WERI-Rb-1 (cell line): ENCODE measurements at regions not wholly inside any gene's neighbourhood (a gene's known extent, or its start where the extent isn't known, plus 50 kb on each side); places are given as distances from the start of the nearest gene placed in this dataset.
"Not testable (repeated sequence)": the region's sequence is repeated elsewhere in the genome, so short reads cannot be mapped to it uniquely, and the experiment has no call there.

Experiments
- DNase-seq: peaks from one replicate; pipeline ENCODE4 v3.0.0-alpha.2; 2020
- H3K27ac ChIP-seq: fragments of 250-450 bp; sonication (Bioruptor Pico); 2 replicates; pipeline ENCODE4 v1.5.1; 2020; ENCODE audit warnings: mild to moderate bottlenecking, moderate library complexity
- H3K27me3 ChIP-seq: fragments of 250-450 bp; sonication (Bioruptor Pico); 2 replicates; pipeline ENCODE4 v1.5.1; 2021; ENCODE audit warnings: mild to moderate bottlenecking, low read depth, moderate library complexity; ENCODE audit not compliant: insufficient read depth, severe bottlenecking
- H3K36me3 ChIP-seq: fragments of 250-450 bp; sonication (Bioruptor Pico); 2 replicates; pipeline ENCODE4 v1.5.1; 2020; ENCODE audit warnings: mild to moderate bottlenecking, moderate library complexity
- H3K4me3 ChIP-seq: 2 replicates; pipeline ENCODE4 v1.5.1; 2011; ENCODE audit warnings: low read depth, mild to moderate bottlenecking, control low read depth, low read length
- H3K9me3 ChIP-seq: fragments of 250-450 bp; sonication (Bioruptor Pico); 2 replicates; pipeline ENCODE4 v1.5.1; 2021; ENCODE audit warnings: mild to moderate bottlenecking, moderate library complexity; ENCODE audit not compliant: severe bottlenecking
- TF ChIP-seq, protein P1 (sequence below): IDR thresholded peaks from 2 replicates; pipeline ENCODE4 v1.5.1; 2011; ENCODE audit warnings: low read depth, mild to moderate bottlenecking, control low read depth, inconsistent platforms, low read length

DNA sequence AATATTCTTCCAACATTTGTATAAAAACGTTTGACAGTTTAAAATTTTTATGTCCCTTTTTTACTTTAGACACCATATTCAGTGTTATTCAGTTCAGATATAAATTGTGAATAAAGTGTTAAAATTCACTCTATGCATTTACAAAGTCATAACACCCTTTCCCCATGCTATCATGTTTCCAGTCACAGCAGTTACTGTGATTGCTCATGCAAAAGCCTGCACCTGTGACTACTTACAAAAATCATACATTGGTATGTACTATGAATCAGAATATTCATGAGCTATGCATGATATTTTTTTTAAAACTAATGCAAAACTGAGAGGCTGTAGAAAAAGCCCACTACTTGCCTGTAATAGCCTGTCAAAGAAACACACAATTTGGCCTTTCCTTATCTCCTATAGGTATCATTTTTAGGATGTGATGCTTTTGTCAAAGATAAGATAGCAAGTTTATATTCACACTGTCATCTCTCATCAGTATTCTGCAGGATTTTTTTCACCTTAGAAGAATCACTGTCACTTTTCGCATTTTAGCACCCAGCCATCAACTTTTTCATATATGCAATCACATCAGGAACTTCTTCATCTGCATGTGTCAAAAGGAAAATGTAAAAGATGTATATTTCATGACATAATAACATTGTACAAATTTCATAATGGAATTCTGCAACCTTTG lies 443.2 kb downstream of the C12orf50 start:
- DNase-seq, result no peak
- Histone ChIP-seq H3K36me3 (no peaks in the 10 kb centered on the region), H3K4me3 (no peak overlapping the region), H3K27me3 (no peaks in the 10 kb centered on the region), H3K27ac (no peak overlapping the region), H3K9me3 (peaks cover 2% of the 10 kb centered on the region)
- TF ChIP-seq, protein P1, sequence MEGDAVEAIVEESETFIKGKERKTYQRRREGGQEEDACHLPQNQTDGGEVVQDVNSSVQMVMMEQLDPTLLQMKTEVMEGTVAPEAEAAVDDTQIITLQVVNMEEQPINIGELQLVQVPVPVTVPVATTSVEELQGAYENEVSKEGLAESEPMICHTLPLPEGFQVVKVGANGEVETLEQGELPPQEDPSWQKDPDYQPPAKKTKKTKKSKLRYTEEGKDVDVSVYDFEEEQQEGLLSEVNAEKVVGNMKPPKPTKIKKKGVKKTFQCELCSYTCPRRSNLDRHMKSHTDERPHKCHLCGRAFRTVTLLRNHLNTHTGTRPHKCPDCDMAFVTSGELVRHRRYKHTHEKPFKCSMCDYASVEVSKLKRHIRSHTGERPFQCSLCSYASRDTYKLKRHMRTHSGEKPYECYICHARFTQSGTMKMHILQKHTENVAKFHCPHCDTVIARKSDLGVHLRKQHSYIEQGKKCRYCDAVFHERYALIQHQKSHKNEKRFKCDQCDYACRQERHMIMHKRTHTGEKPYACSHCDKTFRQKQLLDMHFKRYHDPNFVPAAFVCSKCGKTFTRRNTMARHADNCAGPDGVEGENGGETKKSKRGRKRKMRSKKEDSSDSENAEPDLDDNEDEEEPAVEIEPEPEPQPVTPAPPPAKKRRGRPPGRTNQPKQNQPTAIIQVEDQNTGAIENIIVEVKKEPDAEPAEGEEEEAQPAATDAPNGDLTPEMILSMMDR, result no peak

DNA sequence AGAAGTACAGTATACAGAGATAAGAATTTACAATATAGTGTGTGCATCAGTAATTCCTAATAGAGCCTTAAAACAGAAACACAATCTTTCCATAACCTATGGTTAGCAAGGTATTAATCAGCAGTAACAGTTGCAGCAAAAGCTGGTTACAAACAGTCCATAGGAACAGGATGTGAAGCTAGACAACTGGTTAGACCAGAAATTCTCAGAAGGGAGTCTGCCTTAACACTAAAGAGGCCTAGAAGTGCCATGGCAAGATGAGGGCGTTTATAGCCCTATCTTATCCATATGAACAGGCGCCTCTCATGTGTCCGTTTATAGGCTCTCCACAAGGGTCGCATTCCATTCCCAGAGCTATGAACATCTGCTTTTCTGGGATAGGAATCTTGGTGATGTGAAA lies 450.1 kb downstream of the C12orf50 start:
- DNase-seq, H3K9me3 ChIP-seq, H3K4me3 ChIP-seq, H3K27me3 ChIP-seq, H3K36me3 ChIP-seq, H3K27ac ChIP-seq: not testable (repeated sequence)

DNA sequence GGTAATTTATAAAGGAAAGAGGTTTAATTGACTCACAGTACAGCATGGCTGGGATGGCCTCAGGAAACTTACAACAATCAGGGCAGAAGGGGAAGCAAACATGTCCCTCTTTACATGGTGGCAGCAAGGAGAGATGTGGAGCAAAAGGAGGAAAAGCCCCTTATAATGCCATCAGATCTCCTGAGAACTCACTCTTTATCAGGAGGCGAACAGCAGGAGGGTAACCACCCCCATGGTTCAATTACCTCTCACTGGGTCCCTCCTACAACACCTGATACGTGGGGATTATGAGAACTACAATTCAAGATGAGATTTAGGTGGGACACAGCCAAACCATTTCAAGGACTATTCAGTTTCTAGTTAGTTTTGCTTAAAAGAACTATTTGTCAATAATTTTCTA lies 453.3 kb downstream of the C12orf50 start:
- DNase-seq, result no peak
- H3K4me3 ChIP-seq, result no peak overlapping the region
- no peaks in the 10 kb centered on the region for H3K36me3 ChIP-seq
- H3K27ac ChIP-seq, result no peak overlapping the region
- TF ChIP-seq, protein P1, result no peak
- H3K9me3 ChIP-seq, result no peaks in the 10 kb centered on the region
- no peaks in the 10 kb centered on the region for H3K27me3 ChIP-seq

DNA sequence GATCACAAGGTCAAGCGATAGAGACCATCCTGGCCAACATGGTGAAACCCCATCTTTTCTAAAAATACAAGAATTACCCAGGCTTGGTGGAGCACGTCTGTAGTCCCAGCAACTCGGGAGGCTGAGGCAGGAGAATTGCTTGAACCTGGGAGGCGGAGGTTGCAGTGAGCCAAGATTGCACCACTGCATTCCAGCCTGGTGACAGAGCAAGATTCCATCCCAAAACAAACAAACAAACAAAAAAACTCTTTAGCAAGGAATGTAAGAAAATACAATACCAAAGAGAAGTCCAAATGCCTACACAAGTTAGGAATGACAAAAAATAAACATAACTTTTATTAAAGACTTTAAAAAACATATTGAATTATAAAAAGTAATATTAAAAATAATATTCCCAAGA lies 462.3 kb downstream of the C12orf50 start:
- not testable (repeated sequence) for H3K36me3 ChIP-seq, H3K9me3 ChIP-seq, H3K4me3 ChIP-seq, DNase-seq, H3K27ac ChIP-seq, H3K27me3 ChIP-seq

DNA sequence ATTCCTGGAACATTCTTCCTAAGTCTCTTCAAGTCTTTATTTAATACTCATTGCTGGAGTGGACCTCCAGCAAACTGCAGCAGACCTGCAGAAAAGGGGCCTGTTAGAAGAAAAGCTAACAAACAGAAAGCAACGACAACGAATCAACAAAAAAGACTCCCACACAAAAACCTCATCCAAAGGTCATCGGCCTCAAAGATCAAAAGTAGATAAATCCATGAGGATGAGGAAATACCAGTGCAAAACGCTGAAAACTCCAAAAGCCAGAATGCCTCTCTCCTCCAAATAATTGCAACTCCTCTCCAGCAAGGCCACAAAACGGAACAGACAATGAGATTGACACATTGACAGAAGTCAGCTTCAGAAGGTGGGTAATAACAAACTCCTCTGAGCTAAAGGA lies 472.2 kb downstream of the C12orf50 start:
- DNase-seq, result no peak
- Histone ChIP-seq H3K27me3 (no peaks in the 10 kb centered on the region), H3K4me3 (no peak overlapping the region), H3K27ac (no peak overlapping the region), H3K9me3 (no peaks in the 10 kb centered on the region), H3K36me3 (no peaks in the 10 kb centered on the region)
- TF ChIP-seq, protein P1, result no peak

DNA sequence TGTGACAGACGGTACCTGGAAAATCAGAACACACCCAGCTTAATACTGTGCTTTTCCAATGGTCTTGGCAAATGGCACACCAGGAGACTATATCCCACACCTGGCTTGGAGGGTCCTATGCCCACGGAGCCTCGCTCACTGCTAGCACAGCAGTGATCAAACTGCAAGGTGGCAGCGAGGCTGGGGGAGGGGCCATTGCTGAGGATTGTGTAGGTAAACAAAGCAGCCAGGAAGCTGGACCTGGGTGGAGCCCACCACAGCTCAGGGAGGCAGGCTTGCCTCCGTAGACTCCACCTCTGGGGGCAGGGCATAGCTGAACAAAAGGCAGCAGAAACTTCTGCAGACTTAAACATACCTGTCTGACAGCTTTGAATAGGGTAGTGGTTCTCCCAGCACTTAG lies 498.0 kb downstream of the C12orf50 start:
- H3K9me3 ChIP-seq, H3K4me3 ChIP-seq, H3K27ac ChIP-seq, DNase-seq, H3K36me3 ChIP-seq, H3K27me3 ChIP-seq: not testable (repeated sequence)

DNA sequence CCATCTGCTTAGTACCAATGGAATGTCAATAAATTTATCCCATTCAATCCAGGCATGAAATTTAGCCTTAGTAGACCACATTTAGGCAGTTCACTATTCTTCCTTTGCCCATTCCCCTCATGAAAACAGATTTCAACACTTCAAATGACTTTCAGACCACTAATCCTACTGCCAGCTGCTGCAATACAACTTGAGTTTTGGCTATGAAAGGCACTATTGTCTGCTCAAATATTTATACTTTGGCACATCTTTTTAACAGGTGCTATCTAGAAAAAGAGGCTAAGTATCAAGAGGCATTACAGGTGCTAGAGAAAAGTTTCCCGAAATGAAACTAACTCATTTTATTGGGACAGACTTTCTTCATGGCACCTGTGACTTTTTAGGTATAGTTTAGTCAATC lies 499.8 kb downstream of the C12orf50 start:
- TF ChIP-seq, protein P1, result no peak
- no peaks in the 10 kb centered on the region for H3K36me3 ChIP-seq
- H3K27me3 ChIP-seq, result no peaks in the 10 kb centered on the region
- H3K9me3 ChIP-seq, result no peaks in the 10 kb centered on the region
- H3K27ac ChIP-seq, result no peak overlapping the region
- no peak for DNase-seq
- H3K4me3 ChIP-seq, result no peak overlapping the region
